PC-3 (cell line): ENCODE measurements at regions not wholly inside any gene's neighbourhood (a gene's known extent, or its start where the extent isn't known, plus 50 kb on each side); places are given as distances from the start of the nearest gene placed in this dataset.

Experiments used
- ATAC-seq: fragments of 200-7000 bp; cut with Tn5 transposase; 2 replicates; pipeline ENCODE4 v1.9.1; 2020; ENCODE audit warnings: mild to moderate bottlenecking, moderate library complexity
- BruUV-seq: library from RNA; stranded (reverse); fragments of 400-500 nt; replicated peaks from 2 replicates; lab custom pipeline; 2021; lab: Mats Ljungman, UMichigan
- CTCF ChIA-PET: fragments of 300-600 bp; sonication (Branson Sonifier 250); formaldehyde crosslinking; loops from one replicate; lab custom pipeline; 2022; ENCODE audit warnings: antibody characterized with exemption; lab: Charles Lee
- POLR2A ChIA-PET: fragments of 300-600 bp; sonication (Branson Sonifier 250); formaldehyde crosslinking; loops from one replicate; lab custom pipeline; 2022; ENCODE audit warnings: antibody characterized with exemption; ENCODE audit not compliant: unreplicated experiment; lab: Charles Lee
- DNase-seq: peaks from one replicate; pipeline ENCODE4 v3.0.0-alpha.2; 2015
- H2AFZ ChIP-seq: fragments of 300-600 bp; sonication (generic); 2 replicates; pipeline ENCODE4 v1.6.0; 2016; ENCODE audit warnings: antibody characterized with exemption, low read length
- H3F3A ChIP-seq: fragments of 300-600 bp; sonication (generic); one replicate; pipeline ENCODE4 v1.6.0; 2017; ENCODE audit warnings: antibody characterized with exemption, low read length, control low read depth, mild to moderate bottlenecking; ENCODE audit not compliant: unreplicated experiment
- H3K27ac ChIP-seq: fragments of 300-600 bp; sonication (generic); 2 replicates; pipeline ENCODE4 v1.5.1; 2016; ENCODE audit warnings: mild to moderate bottlenecking, low read length
- H3K27me3 ChIP-seq: fragments of 300-600 bp; sonication (generic); 2 replicates; pipeline ENCODE4 v1.6.1; 2016; ENCODE audit warnings: low read length, mixed read lengths
- H3K36me3 ChIP-seq: fragments of 300-600 bp; sonication (generic); 2 replicates; pipeline ENCODE4 v1.6.1; 2016; ENCODE audit warnings: low read depth, mixed run types, low read length, mixed read lengths
- H3K4me1 ChIP-seq: fragments of 300-600 bp; sonication (generic); 2 replicates; pipeline ENCODE4 v1.5.1; 2016; ENCODE audit warnings: low read length; ENCODE audit not compliant: insufficient read depth
- H3K4me2 ChIP-seq: fragments of 300-600 bp; sonication (generic); 2 replicates; pipeline ENCODE4 v1.6.0; 2016; ENCODE audit warnings: low read length
- H3K4me3 ChIP-seq: fragments of 300-600 bp; sonication (generic); 2 replicates; pipeline ENCODE4 v1.5.1; 2016; ENCODE audit warnings: mild to moderate bottlenecking, low read length, mixed read lengths
- H3K79me2 ChIP-seq: fragments of 300-600 bp; sonication (generic); 2 replicates; pipeline ENCODE4 v1.6.1; 2017; ENCODE audit warnings: low read length, mixed read lengths
- H3K9ac ChIP-seq: fragments of 300-600 bp; sonication (generic); 2 replicates; pipeline ENCODE4 v1.6.0; 2016; ENCODE audit warnings: mild to moderate bottlenecking, low read length
- H3K9me2 ChIP-seq: fragments of 300-600 bp; sonication (generic); replicated peaks from 2 replicates; pipeline ENCODE4 v1.6.1; 2016; ENCODE audit warnings: mixed run types, low read length, mixed read lengths
- H3K9me3 ChIP-seq: fragments of 300-600 bp; sonication (generic); 2 replicates; pipeline ENCODE4 v1.6.1; 2016; ENCODE audit warnings: low read length, mixed read lengths
- H4K20me1 ChIP-seq: fragments of 300-600 bp; sonication (generic); 2 replicates; pipeline ENCODE4 v1.6.1; 2016; ENCODE audit warnings: low read length, mixed read lengths
- EZH2 ChIP-seq: fragments of 300-600 bp; sonication (generic); IDR thresholded peaks from one replicate; pipeline ENCODE4 v1.6.1; 2017; ENCODE audit warnings: antibody characterized with exemption, mild to moderate bottlenecking, low read length; ENCODE audit not compliant: unreplicated experiment
- EZH2phosphoT487 ChIP-seq: fragments of 300-600 bp; sonication (generic); IDR thresholded peaks from 2 replicates; pipeline ENCODE4 v1.6.1; 2018; ENCODE audit warnings: mild to moderate bottlenecking, antibody characterized with exemption, low read length, borderline replicate concordance
- intact Hi-C: fragments of 100-400 bp; cut with micrococcal nuclease; formaldehyde crosslinking; loops from 2 replicates; pipeline ENCODE4 v1.9.0; 2023
- TF ChIP-seq, protein P1 (sequence below): fragments of 300-600 bp; sonication (generic); conservative IDR thresholded peaks from 2 replicates; pipeline ENCODE4 v1.5.1; 2017; ENCODE audit warnings: antibody characterized with exemption, low read depth, mild to moderate bottlenecking, low read length

DNA sequence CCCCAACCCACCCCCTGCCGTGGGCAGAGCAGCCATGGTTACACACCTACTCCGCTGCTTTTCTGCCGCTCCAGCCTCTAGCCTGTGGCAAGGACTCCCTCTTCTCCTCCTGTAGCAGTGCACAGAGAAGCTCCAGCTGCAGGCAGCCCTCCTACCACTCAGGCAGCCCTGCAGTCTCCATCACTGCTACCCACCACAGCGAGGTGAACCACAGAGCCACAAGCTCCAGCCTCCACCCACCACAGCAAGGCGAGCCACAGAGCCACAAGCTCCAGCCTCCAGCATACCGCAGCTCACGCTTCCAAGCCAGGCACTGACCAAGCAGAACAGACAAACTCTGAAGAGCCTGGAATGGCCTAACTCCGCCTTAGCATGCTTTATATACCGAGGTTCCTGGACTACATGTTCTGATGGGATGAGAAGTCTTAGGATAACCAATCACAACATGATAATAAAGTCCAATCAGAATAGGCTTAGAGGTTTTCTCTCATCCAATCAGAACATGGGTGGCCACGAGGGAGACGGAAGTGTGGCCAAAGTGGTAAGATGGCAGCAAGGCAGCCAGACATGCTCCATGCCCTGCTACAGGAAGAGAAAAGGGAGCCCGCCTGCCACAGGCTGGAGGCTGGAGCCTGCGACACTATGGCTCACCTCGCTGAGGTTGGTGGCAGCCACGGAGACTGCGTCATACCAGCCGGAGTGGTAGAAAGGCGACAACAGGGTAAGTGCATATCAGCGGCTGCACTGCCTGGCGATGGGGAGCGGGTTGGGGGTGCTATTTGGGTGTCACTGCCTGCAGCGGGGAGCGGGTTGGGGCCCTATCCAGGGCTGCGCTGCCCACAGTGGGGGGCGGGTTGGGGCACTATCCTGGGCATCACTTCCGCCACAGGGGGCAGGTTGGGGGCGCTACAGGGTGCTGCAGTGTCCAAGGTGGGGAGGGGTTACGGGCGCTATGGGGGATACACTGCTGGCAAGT is 75.8 kb upstream of the PCAT7 start:
- ATAC-seq (no peak), DNase-seq (no peak)
- Histone ChIP-seq H4K20me1 (no peaks in the 10 kb centered on the region), H3K27ac (no peak overlapping the region), H3F3A (no peaks in the 10 kb centered on the region), H3K4me2 (no peak overlapping the region), H3K4me3 (no peak overlapping the region), H3K9me3 (no peaks in the 10 kb centered on the region), H3K9me2 (no peaks in the 10 kb centered on the region), H2AFZ (no peak overlapping the region), H3K9ac (no peak overlapping the region), H3K36me3 (no peaks in the 10 kb centered on the region), H3K27me3 (no peaks in the 10 kb centered on the region), H3K79me2 (peaks cover 26% of the 10 kb centered on the region), H3K4me1 (no peaks in the 10 kb centered on the region)
- intact Hi-C loops = no loop called here
- ChIA-PET CTCF (no interaction called here), POLR2A (no interaction called here)
- BruUV-seq = no TSS peak
- TF ChIP-seq, protein P1, sequence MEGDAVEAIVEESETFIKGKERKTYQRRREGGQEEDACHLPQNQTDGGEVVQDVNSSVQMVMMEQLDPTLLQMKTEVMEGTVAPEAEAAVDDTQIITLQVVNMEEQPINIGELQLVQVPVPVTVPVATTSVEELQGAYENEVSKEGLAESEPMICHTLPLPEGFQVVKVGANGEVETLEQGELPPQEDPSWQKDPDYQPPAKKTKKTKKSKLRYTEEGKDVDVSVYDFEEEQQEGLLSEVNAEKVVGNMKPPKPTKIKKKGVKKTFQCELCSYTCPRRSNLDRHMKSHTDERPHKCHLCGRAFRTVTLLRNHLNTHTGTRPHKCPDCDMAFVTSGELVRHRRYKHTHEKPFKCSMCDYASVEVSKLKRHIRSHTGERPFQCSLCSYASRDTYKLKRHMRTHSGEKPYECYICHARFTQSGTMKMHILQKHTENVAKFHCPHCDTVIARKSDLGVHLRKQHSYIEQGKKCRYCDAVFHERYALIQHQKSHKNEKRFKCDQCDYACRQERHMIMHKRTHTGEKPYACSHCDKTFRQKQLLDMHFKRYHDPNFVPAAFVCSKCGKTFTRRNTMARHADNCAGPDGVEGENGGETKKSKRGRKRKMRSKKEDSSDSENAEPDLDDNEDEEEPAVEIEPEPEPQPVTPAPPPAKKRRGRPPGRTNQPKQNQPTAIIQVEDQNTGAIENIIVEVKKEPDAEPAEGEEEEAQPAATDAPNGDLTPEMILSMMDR = no peak
- TF ChIP-seq EZH2phosphoT487 = no peak
- TF ChIP-seq EZH2 = no peak

DNA sequence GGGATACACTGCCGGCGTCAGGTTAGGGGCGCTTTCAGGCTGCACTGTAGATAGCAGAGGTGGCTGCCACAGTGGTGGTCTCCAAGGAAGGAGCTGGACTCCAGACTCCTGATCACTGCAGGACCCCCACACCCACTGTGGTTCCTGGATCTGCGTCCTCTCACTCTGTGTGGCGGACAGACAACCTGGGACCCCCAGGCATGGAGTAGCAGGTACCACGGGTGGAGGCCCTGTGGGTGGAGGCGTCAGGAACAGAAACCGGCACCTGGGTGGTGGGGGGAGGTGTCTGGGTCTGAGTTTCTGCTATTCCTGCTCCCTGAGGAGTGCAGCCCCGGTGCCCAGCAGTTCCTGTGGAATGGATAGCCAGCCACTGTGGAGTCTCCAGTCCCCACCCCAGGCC is 75.1 kb upstream of the PCAT7 start:
- BruUV-seq = no TSS peak
- H3K9ac ChIP-seq = no peak overlapping the region
- no peak for TF ChIP-seq EZH2
- no peak for TF ChIP-seq EZH2phosphoT487
- TF ChIP-seq, protein P1 = no peak
- H3F3A ChIP-seq = no peaks in the 10 kb centered on the region
- H3K36me3 ChIP-seq = no peaks in the 10 kb centered on the region
- ATAC-seq (no peak), DNase-seq (no peak)
- no peaks in the 10 kb centered on the region for H3K9me3 ChIP-seq
- no peaks in the 10 kb centered on the region for H3K9me2 ChIP-seq
- peaks cover 21% of the 10 kb centered on the region for H3K79me2 ChIP-seq
- ChIA-PET POLR2A (no interaction called here), CTCF (interaction anchor here (0.5 kb wide), 1 partner anchor 84 kb away, joined by 5 read pairs; no protein-coding TSS in a partner anchor)
- H3K27me3 ChIP-seq = no peaks in the 10 kb centered on the region
- no peak overlapping the region for H3K4me2 ChIP-seq
- no peaks in the 10 kb centered on the region for H3K4me1 ChIP-seq
- no peaks in the 10 kb centered on the region for H4K20me1 ChIP-seq
- no peak overlapping the region for H3K4me3 ChIP-seq
- intact Hi-C loops = no loop called here
- H3K27ac ChIP-seq = no peak overlapping the region
- H2AFZ ChIP-seq = no peak overlapping the region

DNA sequence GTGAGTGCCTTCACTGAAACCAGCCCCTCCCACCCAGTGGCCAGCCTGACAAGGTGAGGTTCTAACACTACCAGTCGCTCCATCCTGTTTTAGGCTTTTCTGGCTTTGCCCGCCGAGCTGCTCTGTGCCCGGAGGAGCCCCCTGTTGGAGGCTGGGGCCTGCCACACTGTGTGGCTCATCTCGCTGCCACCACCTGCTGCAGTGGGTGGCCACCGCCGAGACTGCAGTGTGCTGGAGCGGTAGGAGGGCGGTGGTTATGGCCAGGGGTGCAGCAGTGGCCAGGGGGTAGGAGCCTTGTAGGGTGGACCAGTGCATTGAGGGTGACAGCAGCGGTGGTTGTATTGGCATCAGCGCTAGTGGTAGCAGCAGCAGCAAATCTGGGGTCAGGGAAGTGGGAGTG is 74.7 kb upstream of the PCAT7 start:
- no peak for TF ChIP-seq EZH2
- H3K36me3 ChIP-seq = no peaks in the 10 kb centered on the region
- peaks cover 16% of the 10 kb centered on the region for H3K79me2 ChIP-seq
- BruUV-seq = no TSS peak
- no peaks in the 10 kb centered on the region for H3K27me3 ChIP-seq
- no peak for ATAC-seq
- DNase-seq = no peak
- H3K4me3 ChIP-seq = no peak overlapping the region
- H3K4me1 ChIP-seq = no peaks in the 10 kb centered on the region
- H3K9me2 ChIP-seq = no peaks in the 10 kb centered on the region
- H3K27ac ChIP-seq = no peak overlapping the region
- no peak overlapping the region for H3K9ac ChIP-seq
- H2AFZ ChIP-seq = no peak overlapping the region
- no peaks in the 10 kb centered on the region for H3F3A ChIP-seq
- no peaks in the 10 kb centered on the region for H3K9me3 ChIP-seq
- CTCF ChIA-PET = interaction anchor here (0.5 kb wide), 1 partner anchor 83 kb away, joined by 5 read pairs; no protein-coding TSS in a partner anchor
- POLR2A ChIA-PET = no interaction called here
- intact Hi-C loops = no loop called here
- H3K4me2 ChIP-seq = no peak overlapping the region
- no peaks in the 10 kb centered on the region for H4K20me1 ChIP-seq
